Gastrocnemius medialis (tissue), 4 donors: ENCODE measurements at regions not wholly inside any gene's neighbourhood (a gene's known extent, or its start where the extent isn't known, plus 50 kb on each side); places are given as distances from the start of the nearest gene placed in this dataset.

Experiments
- POLR2A ChIP-seq, 2 donors: fragments of 450-650 bp; IDR thresholded peaks; one replicate each; pipeline ENCODE4 v1.6.1; 2017; ENCODE audit warnings: antibody characterized with exemption in 2 of 2, mild to moderate bottlenecking in 2 of 2, moderate library complexity in 2 of 2
- TF ChIP-seq, protein P1 (sequence below), 5 experiments: fragments of 450-650 bp in 3 of 5; fragments of 200-600 bp in 2 of 5; sonication (generic) in 2 of 5; IDR thresholded peaks in 4 of 5; conservative IDR thresholded peaks in 1 of 5; 1 replicate in 4 of 5; 2 replicates in 1 of 5; pipeline ENCODE4 v1.5.1; 2016 to 2019; ENCODE audit warnings: antibody characterized with exemption in 5 of 5, mild to moderate bottlenecking in 3 of 5, moderate library complexity in 3 of 5

DNA sequence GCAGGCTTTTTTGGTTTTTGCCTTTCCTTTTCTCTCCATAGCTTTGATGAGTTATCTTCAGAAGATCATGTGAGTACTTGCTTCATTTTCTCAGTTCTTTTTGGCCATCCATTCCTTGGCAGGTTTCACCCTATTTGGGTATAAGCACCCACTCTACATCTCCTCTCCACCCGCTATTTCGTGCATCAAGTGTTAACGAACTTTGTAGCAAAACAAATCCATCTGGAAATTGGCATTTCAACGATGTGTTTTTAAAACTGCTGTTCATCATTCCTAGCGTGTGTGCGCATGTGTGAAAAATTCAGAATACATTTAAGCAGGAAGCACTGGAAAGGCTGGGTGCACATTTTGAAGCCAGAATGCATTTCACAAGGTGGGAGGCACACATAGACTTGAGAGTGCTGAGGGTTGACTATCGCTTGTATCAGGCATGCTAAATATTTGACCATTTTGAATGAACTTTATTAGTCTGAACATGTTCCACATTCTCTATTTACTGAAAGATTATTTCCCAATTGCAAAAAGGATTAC lies 89.7 kb upstream of the FHIT start:
- no peak for TF ChIP-seq POLR2A (IDR thresholded peaks at IDR 0.05)
- TF ChIP-seq, protein P1, sequence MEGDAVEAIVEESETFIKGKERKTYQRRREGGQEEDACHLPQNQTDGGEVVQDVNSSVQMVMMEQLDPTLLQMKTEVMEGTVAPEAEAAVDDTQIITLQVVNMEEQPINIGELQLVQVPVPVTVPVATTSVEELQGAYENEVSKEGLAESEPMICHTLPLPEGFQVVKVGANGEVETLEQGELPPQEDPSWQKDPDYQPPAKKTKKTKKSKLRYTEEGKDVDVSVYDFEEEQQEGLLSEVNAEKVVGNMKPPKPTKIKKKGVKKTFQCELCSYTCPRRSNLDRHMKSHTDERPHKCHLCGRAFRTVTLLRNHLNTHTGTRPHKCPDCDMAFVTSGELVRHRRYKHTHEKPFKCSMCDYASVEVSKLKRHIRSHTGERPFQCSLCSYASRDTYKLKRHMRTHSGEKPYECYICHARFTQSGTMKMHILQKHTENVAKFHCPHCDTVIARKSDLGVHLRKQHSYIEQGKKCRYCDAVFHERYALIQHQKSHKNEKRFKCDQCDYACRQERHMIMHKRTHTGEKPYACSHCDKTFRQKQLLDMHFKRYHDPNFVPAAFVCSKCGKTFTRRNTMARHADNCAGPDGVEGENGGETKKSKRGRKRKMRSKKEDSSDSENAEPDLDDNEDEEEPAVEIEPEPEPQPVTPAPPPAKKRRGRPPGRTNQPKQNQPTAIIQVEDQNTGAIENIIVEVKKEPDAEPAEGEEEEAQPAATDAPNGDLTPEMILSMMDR (IDR thresholded peaks at IDR 0.05 in 4 of 5, conservative IDR thresholded peaks at IDR 0.05 in 1 of 5): no peak
